HG03139 (cell line): ENCODE measurements at regions not wholly inside any gene's neighbourhood (a gene's known extent, or its start where the extent isn't known, plus 50 kb on each side); places are given as distances from the start of the nearest gene placed in this dataset.
A peak's percentile ranks its signal among the peaks of the same experiment; 100 is the strongest.
"Not testable (repeated sequence)": the region's sequence is repeated elsewhere in the genome, so short reads cannot be mapped to it uniquely, and the experiment has no call there.

Experiments used
- ATAC-seq: cut with Tn5 transposase; IDR thresholded peaks from one replicate; pipeline ENCODE4 v1.9.1; 2021; ENCODE audit not compliant: unreplicated experiment

- no peak for ATAC-seq
Measured at GRCh38 chr3:160094562-160094961, 105.9 kb downstream of the IL12A start.

- ATAC-seq: no peak
Measured at GRCh38 chr3:160097478-160097877, 108.8 kb downstream of the IL12A start.

- ATAC-seq: no peak
Measured at GRCh38 chr3:160098261-160098908, 109.8 kb downstream of the IL12A start.

- ATAC-seq: no peak
Measured at GRCh38 chr3:160098926-160099626, 110.4 kb downstream of the IL12A start.

GRCh38 chr3:160099834-160100233 is 111.2 kb downstream of the IL12A start:
- peak; percentile 43 for ATAC-seq

- ATAC-seq: no peak
Measured at GRCh38 chr3:160100610-160101009, 112.0 kb downstream of the IL12A start.

GRCh38 chr3:160102001-160102400 is 113.4 kb downstream of the IL12A start:
- ATAC-seq: not testable (repeated sequence)

GRCh38 chr3:160103397-160103796 is 114.8 kb downstream of the IL12A start:
- ATAC-seq: no peak

GRCh38 chr3:160105907-160106584 is 117.4 kb downstream of the IL12A start:
- ATAC-seq: no peak

- ATAC-seq: no peak
Measured at GRCh38 chr3:160106905-160107861, 118.0 kb upstream of the C3orf80 start.

- ATAC-seq: no peak
Measured at GRCh38 chr3:160108362-160108761, 116.9 kb upstream of the C3orf80 start.

- no peak for ATAC-seq
Measured at GRCh38 chr3:160112481-160112880, 112.7 kb upstream of the C3orf80 start.

GRCh38 chr3:160112996-160113395 is 112.2 kb upstream of the C3orf80 start:
- no peak for ATAC-seq

GRCh38 chr3:160114355-160114995 is 110.7 kb upstream of the C3orf80 start:
- ATAC-seq: no peak

GRCh38 chr3:160115387-160115786 is 109.8 kb upstream of the C3orf80 start:
- ATAC-seq: no peak

GRCh38 chr3:160124224-160124623 is 101.0 kb upstream of the C3orf80 start:
- ATAC-seq: no peak

GRCh38 chr3:160125258-160125657 is 100.0 kb upstream of the C3orf80 start:
- no peak for ATAC-seq

- ATAC-seq: no peak
Measured at GRCh38 chr3:160126051-160126450, 99.2 kb upstream of the C3orf80 start.

GRCh38 chr3:160126761-160127160 is 98.5 kb upstream of the C3orf80 start:
- ATAC-seq: no peak

GRCh38 chr3:160127308-160127707 is 97.9 kb upstream of the C3orf80 start:
- ATAC-seq: peak; percentile 38
